HCT116 (cell line): ENCODE measurements at regions not wholly inside any gene's neighbourhood (a gene's known extent, or its start where the extent isn't known, plus 50 kb on each side); places are given as distances from the start of the nearest gene placed in this dataset.

Experiments used
- ATAC-seq: fragments of 200-7000 bp; cut with Tn5 transposase; 2 replicates; pipeline ENCODE4 v1.9.1; 2020; ENCODE audit warnings: mild to moderate bottlenecking, moderate library complexity
- BruUV-seq: library from RNA; stranded (reverse); fragments of 400-500 nt; replicated peaks from 2 replicates; lab custom pipeline; 2021; lab: Mats Ljungman, UMichigan
- CTCF ChIA-PET: fragments of 300-600 bp; sonication (Branson Sonifier 250); formaldehyde crosslinking; loops from one replicate; lab custom pipeline; 2021; ENCODE audit warnings: antibody characterized with exemption; lab: Charles Lee
- POLR2A ChIA-PET: fragments of 300-600, 350-600 bp; sonication (Branson Sonifier 250); formaldehyde crosslinking; loops from one replicate; lab custom pipeline; 2021; ENCODE audit warnings: antibody characterized with exemption; lab: Charles Lee
- RAD21 ChIA-PET, 2 experiments: fragments of 300-600 bp; sonication (Branson Sonifier 250); formaldehyde crosslinking; loops; one replicate each; lab custom pipeline; 2023; ENCODE audit warnings: low total read pairs in 2 of 2; ENCODE audit not compliant: uncharacterized antibody in 2 of 2, unreplicated experiment in 2 of 2, low non-redundant PET in 1 of 2; lab: Charles Lee
- DNase-seq: peaks from one replicate; pipeline ENCODE4 v3.0.0-alpha.2; 2010; ENCODE audit warnings: low read depth, low spot score
- H2AFZ ChIP-seq: fragments of 200-600 bp; shearing (Covaris generic), sonication (generic); 2 replicates; pipeline ENCODE4 v1.6.1; 2017; ENCODE audit warnings: low read depth, mixed run types, mixed read lengths, antibody characterized with exemption, low read length; ENCODE audit not compliant: poor library complexity, severe bottlenecking
- H3K27ac ChIP-seq: 2 replicates; pipeline ENCODE4 v1.5.1; 2012; ENCODE audit warnings: low read depth, low read length
- H3K27me3 ChIP-seq: fragments of 200-600 bp; sonication (generic); 2 replicates; pipeline ENCODE4 v1.6.1; 2016; ENCODE audit warnings: mixed run types, low read length, mixed read lengths; ENCODE audit not compliant: insufficient read depth
- H3K36me3 ChIP-seq, 2 experiments: fragments of 200-500 bp in 1 of 2; fragments of 200-600 bp in 1 of 2; sonication (Bioruptor generic) in 1 of 2; sonication (generic) in 1 of 2; 2 replicates each; pipeline versions ENCODE4 v1.5.1 to v1.6.1; 2014 to 2016; ENCODE audit warnings: low read length in 2 of 2, inconsistent platforms in 1 of 2, mixed read lengths in 1 of 2, mixed run types in 1 of 2; ENCODE audit not compliant: insufficient read depth in 2 of 2, control insufficient read depth in 1 of 2
- H3K4me1 ChIP-seq, 2 experiments: fragments of 200-600 bp in 1 of 2; sonication (generic) in 1 of 2; 2 replicates each; pipeline versions ENCODE4 v1.5.1 to v1.6.1; 2012 to 2017; ENCODE audit warnings: low read length in 2 of 2, inconsistent platforms in 1 of 2, mild to moderate bottlenecking in 1 of 2, mixed read lengths in 1 of 2, mixed run types in 1 of 2, moderate library complexity in 1 of 2; ENCODE audit not compliant: insufficient read depth in 2 of 2, control insufficient read depth in 1 of 2
- H3K4me2 ChIP-seq: fragments of 200-600 bp; sonication (generic); 2 replicates; pipeline ENCODE4 v1.6.1; 2017; ENCODE audit warnings: mixed run types, low read length, mixed read lengths
- H3K4me3 ChIP-seq, 2 experiments: fragments of 200-600 bp in 1 of 2; sonication (generic) in 1 of 2; replicated peaks in 1 of 2; 2 replicates each; pipeline ENCODE4 v1.5.1; 2011 to 2016; ENCODE audit warnings: low read length in 2 of 2, control low read depth in 1 of 2, low read depth in 1 of 2, mild to moderate bottlenecking in 1 of 2, mixed read lengths in 1 of 2, mixed run types in 1 of 2
- H3K79me2 ChIP-seq: fragments of 200-600 bp; sonication (generic); 2 replicates; pipeline ENCODE4 v1.6.1; 2017; ENCODE audit warnings: mild to moderate bottlenecking, mixed run types, low read length, moderate library complexity, mixed read lengths; ENCODE audit not compliant: insufficient read depth
- H3K9ac ChIP-seq: fragments of 200-600 bp; sonication (generic); 2 replicates; pipeline ENCODE4 v1.6.1; 2016; ENCODE audit warnings: low read length, mixed read lengths
- H3K9me2 ChIP-seq: fragments of 200-600 bp; sonication (generic), shearing (Covaris generic); 2 replicates; pipeline ENCODE4 v1.6.1; 2017; ENCODE audit warnings: mixed run types, mild to moderate bottlenecking, moderate library complexity; ENCODE audit not compliant: insufficient read depth
- H3K9me3 ChIP-seq, 2 experiments: fragments of 200-500 bp in 1 of 2; fragments of 200-600 bp in 1 of 2; sonication (Bioruptor generic) in 1 of 2; sonication (generic) in 1 of 2; 2 replicates each; pipeline ENCODE4 v1.6.1; 2014 to 2017; ENCODE audit warnings: low read length in 2 of 2, mixed read lengths in 2 of 2, inconsistent platforms in 1 of 2, low read depth in 1 of 2, mild to moderate bottlenecking in 1 of 2, mixed run types in 1 of 2, moderate library complexity in 1 of 2; ENCODE audit not compliant: control insufficient read depth in 1 of 2, insufficient read depth in 1 of 2
- H4K20me1 ChIP-seq: fragments of 200-600 bp; sonication (generic), shearing (Covaris generic); 2 replicates; pipeline ENCODE4 v1.6.1; 2017; ENCODE audit warnings: mixed run types, mild to moderate bottlenecking, moderate library complexity; ENCODE audit not compliant: insufficient read depth
- ATF3 ChIP-seq: IDR thresholded peaks from 2 replicates; pipeline ENCODE4 v1.6.1; 2012
- CBX3 ChIP-seq: IDR thresholded peaks from 2 replicates; pipeline ENCODE4 v1.6.1; 2012; ENCODE audit warnings: low read depth
- EZH2 ChIP-seq: fragments of 200-600 bp; sonication (generic); IDR thresholded peaks from 2 replicates; pipeline ENCODE4 v1.6.1; 2017; ENCODE audit warnings: antibody characterized with exemption, mixed run types
- JUND ChIP-seq: IDR thresholded peaks from 2 replicates; pipeline ENCODE4 v1.6.1; 2012
- MAX ChIP-seq: IDR thresholded peaks from 2 replicates; pipeline ENCODE4 v1.6.1; 2012
- POLR2A ChIP-seq: IDR thresholded peaks from 2 replicates; pipeline ENCODE4 v1.7.0; 2011; ENCODE audit warnings: borderline replicate concordance; ENCODE audit not compliant: insufficient read depth, insufficient read length; ENCODE audit errors: extremely low read depth
- SIN3A ChIP-seq: IDR thresholded peaks from 2 replicates; pipeline ENCODE4 v1.6.1; 2012; ENCODE audit warnings: low read depth
- SP1 ChIP-seq: IDR thresholded peaks from 2 replicates; pipeline ENCODE4 v1.6.1; 2012; ENCODE audit warnings: low read depth
- YY1 ChIP-seq: IDR thresholded peaks from 2 replicates; pipeline ENCODE4 v1.6.1; 2011; ENCODE audit warnings: low read length, low read depth, moderate library complexity, mild to moderate bottlenecking; ENCODE audit not compliant: insufficient replicate concordance; ENCODE audit errors: extremely low read depth
- ZFX ChIP-seq: fragments of 450-650 bp; IDR thresholded peaks from 2 replicates; pipeline ENCODE4 v1.6.1; 2017
- intact Hi-C: fragments of 100-400 bp; cut with micrococcal nuclease; formaldehyde crosslinking; loops from 2 replicates; pipeline ENCODE4 v1.10.0; 2022
- TF ChIP-seq, protein P1 (sequence below): IDR thresholded peaks from 2 replicates; pipeline ENCODE4 v1.6.1; 2012; ENCODE audit warnings: low read depth

- Histone ChIP-seq H3K79me2 (no peaks in the 10 kb centered on the region), H3K36me3 (no peaks in the 10 kb centered on the region), H3K4me3 (no peak overlapping the region), H4K20me1 (no peaks in the 10 kb centered on the region), H2AFZ (no peak overlapping the region), H3K9me2 (no peaks in the 10 kb centered on the region), H3K27ac (no peak overlapping the region), H3K4me1 (no peaks in the 10 kb centered on the region), H3K9me3 (no peaks in the 10 kb centered on the region; a peak in 1 of 4 replicates), H3K27me3 (no peaks in the 10 kb centered on the region), H3K4me2 (no peak overlapping the region), H3K9ac (no peak overlapping the region)
- ChIA-PET CTCF (no interaction called here), POLR2A (no interaction called here), RAD21 (no interaction called here)
- intact Hi-C loops: no loop called here
- ATAC-seq (no peak), DNase-seq (no peak)
- TF ChIP-seq YY1 (no peak), MAX (no peak), JUND (no peak)
- no TSS peak for BruUV-seq
Measured at GRCh38 chr18:38751211-38751610, 1185.6 kb upstream of the CELF4 start.

- RAD21 ChIA-PET: no interaction called here
- Histone ChIP-seq H3K9ac (no peak overlapping the region), H3K79me2 (no peaks in the 10 kb centered on the region), H3K36me3 (no peaks in the 10 kb centered on the region), H4K20me1 (no peaks in the 10 kb centered on the region), H3K9me2 (no peaks in the 10 kb centered on the region), H3K27ac (no peak overlapping the region), H3K4me1 (no peaks in the 10 kb centered on the region), H3K4me3 (no peak overlapping the region), H3K27me3 (no peaks in the 10 kb centered on the region), H3K4me2 (no peak overlapping the region), H3K9me3 (no peaks in the 10 kb centered on the region; a peak in 1 of 4 replicates), H2AFZ (no peak overlapping the region)
- DNase-seq (no peak), ATAC-seq (no peak)
- POLR2A ChIA-PET: no interaction called here
- CTCF ChIA-PET: no interaction called here
- intact Hi-C loops: no loop called here
- TF ChIP-seq POLR2A: no peak
- no peak for TF ChIP-seq ATF3
- TF ChIP-seq ZFX: no peak
- TF ChIP-seq EZH2: no peak
- TF ChIP-seq YY1: no peak
- TF ChIP-seq CBX3: no peak
- TF ChIP-seq, protein P1, sequence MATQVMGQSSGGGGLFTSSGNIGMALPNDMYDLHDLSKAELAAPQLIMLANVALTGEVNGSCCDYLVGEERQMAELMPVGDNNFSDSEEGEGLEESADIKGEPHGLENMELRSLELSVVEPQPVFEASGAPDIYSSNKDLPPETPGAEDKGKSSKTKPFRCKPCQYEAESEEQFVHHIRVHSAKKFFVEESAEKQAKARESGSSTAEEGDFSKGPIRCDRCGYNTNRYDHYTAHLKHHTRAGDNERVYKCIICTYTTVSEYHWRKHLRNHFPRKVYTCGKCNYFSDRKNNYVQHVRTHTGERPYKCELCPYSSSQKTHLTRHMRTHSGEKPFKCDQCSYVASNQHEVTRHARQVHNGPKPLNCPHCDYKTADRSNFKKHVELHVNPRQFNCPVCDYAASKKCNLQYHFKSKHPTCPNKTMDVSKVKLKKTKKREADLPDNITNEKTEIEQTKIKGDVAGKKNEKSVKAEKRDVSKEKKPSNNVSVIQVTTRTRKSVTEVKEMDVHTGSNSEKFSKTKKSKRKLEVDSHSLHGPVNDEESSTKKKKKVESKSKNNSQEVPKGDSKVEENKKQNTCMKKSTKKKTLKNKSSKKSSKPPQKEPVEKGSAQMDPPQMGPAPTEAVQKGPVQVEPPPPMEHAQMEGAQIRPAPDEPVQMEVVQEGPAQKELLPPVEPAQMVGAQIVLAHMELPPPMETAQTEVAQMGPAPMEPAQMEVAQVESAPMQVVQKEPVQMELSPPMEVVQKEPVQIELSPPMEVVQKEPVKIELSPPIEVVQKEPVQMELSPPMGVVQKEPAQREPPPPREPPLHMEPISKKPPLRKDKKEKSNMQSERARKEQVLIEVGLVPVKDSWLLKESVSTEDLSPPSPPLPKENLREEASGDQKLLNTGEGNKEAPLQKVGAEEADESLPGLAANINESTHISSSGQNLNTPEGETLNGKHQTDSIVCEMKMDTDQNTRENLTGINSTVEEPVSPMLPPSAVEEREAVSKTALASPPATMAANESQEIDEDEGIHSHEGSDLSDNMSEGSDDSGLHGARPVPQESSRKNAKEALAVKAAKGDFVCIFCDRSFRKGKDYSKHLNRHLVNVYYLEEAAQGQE: no peak
- no peak for TF ChIP-seq SP1
- no peak for TF ChIP-seq JUND
- no peak for TF ChIP-seq SIN3A
- no TSS peak for BruUV-seq
Measured at GRCh38 chr18:38750751-38751150, 1185.2 kb upstream of the CELF4 start.
